CD4-positive, alpha-beta T cell (primary cell): ENCODE measurements at regions not wholly inside any gene's neighbourhood (a gene's known extent, or its start where the extent isn't known, plus 50 kb on each side); places are given as distances from the start of the nearest gene placed in this dataset.

ENCODE experiments used
- ATAC-seq: fragments of 200-7000 bp; cut with Tn5 transposase; one replicate; pipeline ENCODE4 v1.10.0; 2022; ENCODE audit warnings: mild to moderate bottlenecking; ENCODE audit not compliant: poor library complexity
- CTCF ChIA-PET: fragments of 350-600 bp; sonication (Branson Sonifier 250); formaldehyde crosslinking; loops from one replicate; lab custom pipeline; 2021; ENCODE audit warnings: antibody characterized with exemption, inconsistent platforms; lab: Charles Lee
- POLR2A ChIA-PET: fragments of 350-600 bp; sonication (Branson Sonifier 250); formaldehyde crosslinking; loops from one replicate; lab custom pipeline; 2021; ENCODE audit warnings: antibody characterized with exemption, inconsistent platforms; lab: Charles Lee
- DNase-seq, 14 experiments: peaks; one replicate each; pipeline ENCODE4 v3.0.0-alpha.2; 2013 to 2020; ENCODE audit warnings: mixed read lengths in 2 of 14
- H3K27ac ChIP-seq, 2 donors: one replicate each; pipeline versions ENCODE4 v1.5.1 to v1.7.0; 2013; ENCODE audit warnings: low read length in 2 of 2, low read depth in 1 of 2, mild to moderate bottlenecking in 1 of 2
- H3K27me3 ChIP-seq, 2 experiments: 1 replicate in 1 of 2; 2 replicates in 1 of 2; pipeline versions ENCODE4 v1.6.1 to v1.7.0; 2013; ENCODE audit warnings: low read length in 2 of 2, control low read depth in 1 of 2, mild to moderate bottlenecking in 1 of 2, moderate library complexity in 1 of 2; ENCODE audit not compliant: insufficient read depth in 2 of 2, control insufficient read depth in 1 of 2
- H3K36me3 ChIP-seq: one replicate; pipeline ENCODE4 v1.6.1; 2013; ENCODE audit warnings: low read length, control low read depth; ENCODE audit not compliant: insufficient read depth
- H3K4me1 ChIP-seq: one replicate; pipeline ENCODE4 v1.6.1; 2013; ENCODE audit warnings: low read length, control low read depth; ENCODE audit not compliant: insufficient read depth
- H3K4me3 ChIP-seq: one replicate; pipeline ENCODE4 v1.5.1; 2013; ENCODE audit warnings: mild to moderate bottlenecking, low read length, moderate library complexity
- H3K9me3 ChIP-seq, 2 experiments: 1 replicate in 1 of 2; 2 replicates in 1 of 2; pipeline versions ENCODE4 v1.6.1 to v1.7.0; 2013; ENCODE audit warnings: low read length in 2 of 2, mild to moderate bottlenecking in 2 of 2, control low read depth in 1 of 2, moderate library complexity in 1 of 2; ENCODE audit not compliant: control insufficient read depth in 1 of 2, insufficient read depth in 1 of 2
- H3K27ac Mint-ChIP-seq: one replicate; pipeline ENCODE4 v1.8.0; 2020; ENCODE audit warnings: mixed read lengths
- H3K27me3 Mint-ChIP-seq: one replicate; pipeline ENCODE4 v1.8.0; 2021; ENCODE audit warnings: mixed read lengths
- H3K36me3 Mint-ChIP-seq: one replicate; pipeline ENCODE4 v1.8.0; 2021; ENCODE audit warnings: low read depth, mixed read lengths
- H3K4me1 Mint-ChIP-seq: one replicate; pipeline ENCODE4 v1.8.0; 2021; ENCODE audit warnings: low read depth, mixed read lengths
- H3K4me3 Mint-ChIP-seq: one replicate; pipeline ENCODE4 v1.8.0; 2020; ENCODE audit warnings: mild to moderate bottlenecking, mixed read lengths
- H3K9me3 Mint-ChIP-seq: one replicate; pipeline ENCODE4 v1.8.0; 2020; ENCODE audit warnings: mixed read lengths
- CTCF ChIP-seq: fragments of 200-600 bp; IDR thresholded peaks from one replicate; pipeline ENCODE4 v1.8.0; 2022; ENCODE audit warnings: antibody characterized with exemption, mild to moderate bottlenecking
- intact Hi-C, 2 experiments: fragments of 100-400 bp; cut with DNase I in 1 of 2; cut with micrococcal nuclease in 1 of 2; formaldehyde crosslinking; loops; one replicate each; pipeline versions ENCODE4 v1.15.1 to v1.9.0; 2023 to 2025; cut with DNase I, micrococcal nuclease

GRCh38 chr1:212554401-212554800, 54.2 kb upstream of the ATF3 start:
- intact Hi-C loops: loop anchor here in 1 of 2 experiments (10.0 kb wide), 1 partner anchor 880 kb away; the partner anchor contains the start of gene NEK2
- Histone ChIP-seq H3K27me3 (peaks cover 0 to 3% of the 10 kb centered on the region in 2 experiments), H3K27ac (no peak overlapping the region), H3K9me3 (no peaks in the 10 kb centered on the region), H3K4me3 (no peak overlapping the region), H3K36me3 (no peaks in the 10 kb centered on the region), H3K4me1 (peaks cover 14% of the 10 kb centered on the region)
- ATAC-seq: no peak
- DNase-seq: no peak
- Mint-ChIP-seq H3K27me3 (peaks cover 10% of the 10 kb centered on the region), H3K4me1 (peaks cover 6% of the 10 kb centered on the region), H3K9me3 (no peaks in the 10 kb centered on the region), H3K36me3 (no peaks in the 10 kb centered on the region), H3K27ac (no peak overlapping the region), H3K4me3 (no peak overlapping the region)
- POLR2A ChIA-PET: interaction anchor here (0.6 kb wide), 1 partner anchor 456 kb away, joined by 3 read pairs; no protein-coding TSS in a partner anchor
- TF ChIP-seq CTCF: no peak
- CTCF ChIA-PET: interaction anchor here (0.7 to 1.3 kb wide), 4 partner anchors 9 to 220 kb away, joined by 3 read pairs; no protein-coding TSS in a partner anchor

- CTCF ChIA-PET: interaction anchor here (0.9 to 1.0 kb wide), 2 partner anchors 10 to 219 kb away, joined by 3 read pairs; no protein-coding TSS in a partner anchor
- Histone ChIP-seq H3K4me3 (no peak overlapping the region), H3K27me3 (no peaks in the 10 kb centered on the region), H3K9me3 (no peaks in the 10 kb centered on the region), H3K36me3 (no peaks in the 10 kb centered on the region), H3K27ac (no peak overlapping the region), H3K4me1 (peaks cover 16% of the 10 kb centered on the region)
- DNase-seq (no peak), ATAC-seq (no peak)
- peaks cover 6% of the 10 kb centered on the region for H3K4me1 Mint-ChIP-seq
- peaks cover 10% of the 10 kb centered on the region for H3K27me3 Mint-ChIP-seq
- no peak for TF ChIP-seq CTCF
- no peak overlapping the region for H3K27ac Mint-ChIP-seq
- no peaks in the 10 kb centered on the region for H3K36me3 Mint-ChIP-seq
- no peaks in the 10 kb centered on the region for H3K9me3 Mint-ChIP-seq
- POLR2A ChIA-PET: interaction anchor here (0.8 kb wide), 1 partner anchor 10 kb away, joined by 3 read pairs; no protein-coding TSS in a partner anchor
- no peak overlapping the region for H3K4me3 Mint-ChIP-seq
- intact Hi-C loops: loop anchor here in 1 of 2 experiments (5.0 to 10.0 kb wide), 5 partner anchors 123 to 881 kb away; partner anchors contain the start of genes ANGEL2, DTL, INTS7 and NEK2
Measured at GRCh38 chr1:212555426-212555825, 53.1 kb upstream of the ATF3 start.

GRCh38 chr1:212556822-212557549, 51.6 kb upstream of the ATF3 start:
- POLR2A ChIA-PET: interaction anchor here (2.4 kb wide), 1 partner anchor 10 kb away, joined by 13 read pairs; no protein-coding TSS in a partner anchor
- peaks cover 16% of the 10 kb centered on the region for H3K4me1 ChIP-seq
- CTCF ChIA-PET: interaction anchor here (2.6 kb wide), 1 partner anchor 10 kb away, joined by 6 read pairs; no protein-coding TSS in a partner anchor
- ATAC-seq (no peak), DNase-seq (no peak)
- H3K4me1 Mint-ChIP-seq: peaks cover 6% of the 10 kb centered on the region
- H3K9me3 ChIP-seq: no peaks in the 10 kb centered on the region
- no peak overlapping the region for H3K27ac ChIP-seq
- no peaks in the 10 kb centered on the region for H3K9me3 Mint-ChIP-seq
- peak overlapping the region; percentile 85 for H3K27ac Mint-ChIP-seq
- intact Hi-C loops: loop anchor here in 1 of 2 experiments (5.0 to 10.0 kb wide), 5 partner anchors 125 to 882 kb away; partner anchors contain the start of genes ANGEL2, DTL, INTS7 and NEK2
- H3K27me3 ChIP-seq: no peaks in the 10 kb centered on the region
- TF ChIP-seq CTCF: no peak
- H3K4me3 ChIP-seq: no peak overlapping the region
- H3K36me3 Mint-ChIP-seq: no peaks in the 10 kb centered on the region
- H3K27me3 Mint-ChIP-seq: no peaks in the 10 kb centered on the region
- H3K36me3 ChIP-seq: no peaks in the 10 kb centered on the region
- H3K4me3 Mint-ChIP-seq: peak overlapping the region; percentile 54
